Calu3 (cell line): ENCODE measurements at regions not wholly inside any gene's neighbourhood (a gene's known extent, or its start where the extent isn't known, plus 50 kb on each side); places are given as distances from the start of the nearest gene placed in this dataset.
A peak's percentile ranks its signal among the peaks of the same experiment; 100 is the strongest.

ENCODE experiments used
- BruUV-seq: library from RNA; stranded (reverse); fragments of 400-500 nt; replicated peaks from 2 replicates; lab custom pipeline; 2021; lab: Mats Ljungman, UMichigan
- CTCF ChIA-PET: fragments of 300-600 bp; sonication (Branson Sonifier 250); formaldehyde crosslinking; loops from one replicate; lab custom pipeline; 2022; ENCODE audit warnings: antibody characterized with exemption; lab: Charles Lee
- DNase-seq: peaks from one replicate; pipeline ENCODE4 v3.0.0; 2022
- H3K27ac Mint-ChIP-seq: one replicate; pipeline ENCODE4 v1.8.0; 2022; ENCODE audit warnings: mixed read lengths; ENCODE audit not compliant: unreplicated experiment
- H3K27me3 Mint-ChIP-seq: one replicate; pipeline ENCODE4 v1.8.0; 2022; ENCODE audit warnings: mixed read lengths; ENCODE audit not compliant: unreplicated experiment
- H3K36me3 Mint-ChIP-seq: one replicate; pipeline ENCODE4 v1.8.0; 2022; ENCODE audit warnings: mild to moderate bottlenecking, moderate library complexity, mixed read lengths; ENCODE audit not compliant: insufficient read depth, unreplicated experiment
- H3K4me1 Mint-ChIP-seq: one replicate; pipeline ENCODE4 v1.8.0; 2022; ENCODE audit warnings: mild to moderate bottlenecking, low read depth, mixed read lengths; ENCODE audit not compliant: unreplicated experiment
- H3K4me3 Mint-ChIP-seq: one replicate; pipeline ENCODE4 v1.8.0; 2022; ENCODE audit warnings: mild to moderate bottlenecking, low read depth, moderate library complexity, mixed read lengths; ENCODE audit not compliant: unreplicated experiment
- H3K9me3 Mint-ChIP-seq: one replicate; pipeline ENCODE4 v1.8.0; 2022; ENCODE audit warnings: low read depth, mixed read lengths; ENCODE audit not compliant: unreplicated experiment
- intact Hi-C: fragments of 100-400 bp; cut with micrococcal nuclease; formaldehyde crosslinking; loops from one replicate; pipeline ENCODE4 v1.10.0; 2022; ENCODE audit not compliant: unreplicated experiment
- TF ChIP-seq, protein P1 (sequence below): fragments of 200-600 bp; IDR thresholded peaks from one replicate; pipeline ENCODE4 v1.8.0; 2022; ENCODE audit warnings: antibody characterized with exemption; ENCODE audit not compliant: unreplicated experiment

DNA sequence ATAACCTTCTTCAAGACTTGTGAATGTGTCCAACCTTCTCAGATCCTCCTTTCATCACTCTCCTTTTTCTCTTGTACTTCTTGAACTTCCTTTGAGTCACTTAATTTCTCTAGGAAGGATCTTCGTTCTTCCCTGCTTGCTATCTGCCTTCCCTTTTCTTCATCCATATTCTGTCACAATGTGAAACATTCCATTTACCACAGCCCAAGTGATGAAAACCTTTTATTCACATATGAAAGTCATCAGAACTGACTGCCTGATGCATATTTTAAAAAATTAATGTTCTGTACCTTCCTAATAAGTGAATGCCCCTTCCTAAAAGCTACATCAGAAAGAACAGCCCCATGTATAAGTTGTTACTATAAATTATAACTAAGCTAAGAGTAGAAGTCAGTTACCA lies 520.4 kb upstream of the LUZP2 start:
- H3K36me3 Mint-ChIP-seq: no peaks in the 10 kb centered on the region
- no TSS peak for BruUV-seq
- H3K27me3 Mint-ChIP-seq: no peaks in the 10 kb centered on the region
- no peak overlapping the region for H3K4me3 Mint-ChIP-seq
- no peak overlapping the region for H3K27ac Mint-ChIP-seq
- CTCF ChIA-PET: interaction anchor here (0.6 kb wide), 1 partner anchor 14 kb away, joined by 7 read pairs; no protein-coding TSS in a partner anchor
- peaks cover 15% of the 10 kb centered on the region for H3K4me1 Mint-ChIP-seq
- no peak for DNase-seq
- intact Hi-C loops: no loop called here
- no peaks in the 10 kb centered on the region for H3K9me3 Mint-ChIP-seq
- TF ChIP-seq, protein P1, sequence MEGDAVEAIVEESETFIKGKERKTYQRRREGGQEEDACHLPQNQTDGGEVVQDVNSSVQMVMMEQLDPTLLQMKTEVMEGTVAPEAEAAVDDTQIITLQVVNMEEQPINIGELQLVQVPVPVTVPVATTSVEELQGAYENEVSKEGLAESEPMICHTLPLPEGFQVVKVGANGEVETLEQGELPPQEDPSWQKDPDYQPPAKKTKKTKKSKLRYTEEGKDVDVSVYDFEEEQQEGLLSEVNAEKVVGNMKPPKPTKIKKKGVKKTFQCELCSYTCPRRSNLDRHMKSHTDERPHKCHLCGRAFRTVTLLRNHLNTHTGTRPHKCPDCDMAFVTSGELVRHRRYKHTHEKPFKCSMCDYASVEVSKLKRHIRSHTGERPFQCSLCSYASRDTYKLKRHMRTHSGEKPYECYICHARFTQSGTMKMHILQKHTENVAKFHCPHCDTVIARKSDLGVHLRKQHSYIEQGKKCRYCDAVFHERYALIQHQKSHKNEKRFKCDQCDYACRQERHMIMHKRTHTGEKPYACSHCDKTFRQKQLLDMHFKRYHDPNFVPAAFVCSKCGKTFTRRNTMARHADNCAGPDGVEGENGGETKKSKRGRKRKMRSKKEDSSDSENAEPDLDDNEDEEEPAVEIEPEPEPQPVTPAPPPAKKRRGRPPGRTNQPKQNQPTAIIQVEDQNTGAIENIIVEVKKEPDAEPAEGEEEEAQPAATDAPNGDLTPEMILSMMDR: no peak

DNA sequence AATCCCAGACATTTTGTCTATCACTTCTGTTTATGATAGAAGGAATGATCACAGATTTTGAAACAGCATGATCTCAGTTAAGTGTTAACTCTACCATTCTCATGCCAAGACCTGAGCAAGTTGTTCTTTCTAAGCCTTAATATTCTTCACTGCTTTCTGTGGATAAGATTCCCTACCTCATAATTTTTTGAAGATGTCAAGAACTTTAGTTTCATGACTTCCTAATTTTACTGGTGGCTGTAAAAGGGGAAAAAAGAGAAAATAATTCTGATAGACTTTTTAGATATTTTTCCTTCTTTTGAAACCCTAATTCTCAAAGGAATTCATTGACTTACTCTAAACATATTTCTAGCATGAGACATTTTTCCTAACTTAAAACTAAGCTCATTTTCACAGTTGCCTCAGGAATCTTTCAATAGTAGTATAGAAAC lies 520.0 kb upstream of the LUZP2 start:
- H3K27me3 Mint-ChIP-seq: no peaks in the 10 kb centered on the region
- no peaks in the 10 kb centered on the region for H3K36me3 Mint-ChIP-seq
- CTCF ChIA-PET: no interaction called here
- BruUV-seq: no TSS peak
- peaks cover 15% of the 10 kb centered on the region for H3K4me1 Mint-ChIP-seq
- no peak for DNase-seq
- intact Hi-C loops: no loop called here
- no peaks in the 10 kb centered on the region for H3K9me3 Mint-ChIP-seq
- H3K27ac Mint-ChIP-seq: no peak overlapping the region
- TF ChIP-seq, protein P1: no peak
- H3K4me3 Mint-ChIP-seq: no peak overlapping the region

DNA sequence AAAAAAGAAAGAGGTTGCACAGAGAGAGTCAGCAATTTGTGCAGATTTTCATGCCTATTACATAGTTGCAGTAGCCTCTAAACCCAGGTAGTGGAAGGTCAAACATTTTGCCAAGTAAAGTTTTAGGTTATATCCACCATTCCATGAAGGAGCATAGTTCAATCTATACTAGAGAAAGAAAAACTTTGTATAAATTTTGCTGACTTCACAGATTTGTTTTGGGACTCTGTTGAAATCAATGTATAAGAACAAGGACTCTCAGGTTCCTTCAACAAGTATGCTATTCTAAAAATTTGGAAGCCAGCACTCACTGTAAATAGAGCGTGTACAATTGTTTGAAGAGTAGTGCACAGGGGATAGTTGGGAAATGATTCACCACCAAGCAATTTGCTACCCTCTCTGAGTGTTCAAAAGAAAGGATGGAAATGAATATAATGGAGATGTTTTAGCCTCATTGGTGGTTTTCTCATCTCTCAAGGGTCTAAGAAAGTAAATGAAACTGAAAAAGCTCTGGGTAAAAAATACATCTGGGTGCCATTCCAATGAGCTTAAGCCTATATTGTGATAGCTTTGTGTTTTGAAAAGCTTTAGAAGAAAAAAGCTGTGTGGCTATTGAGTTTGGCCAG lies 508.4 kb upstream of the LUZP2 start:
- peaks cover 19% of the 10 kb centered on the region for H3K4me1 Mint-ChIP-seq
- H3K9me3 Mint-ChIP-seq: no peaks in the 10 kb centered on the region
- BruUV-seq: no TSS peak
- intact Hi-C loops: no loop called here
- H3K36me3 Mint-ChIP-seq: no peaks in the 10 kb centered on the region
- CTCF ChIA-PET: no interaction called here
- no peak overlapping the region for H3K27ac Mint-ChIP-seq
- no peaks in the 10 kb centered on the region for H3K27me3 Mint-ChIP-seq
- no peak for DNase-seq
- TF ChIP-seq, protein P1: no peak
- H3K4me3 Mint-ChIP-seq: no peak overlapping the region

DNA sequence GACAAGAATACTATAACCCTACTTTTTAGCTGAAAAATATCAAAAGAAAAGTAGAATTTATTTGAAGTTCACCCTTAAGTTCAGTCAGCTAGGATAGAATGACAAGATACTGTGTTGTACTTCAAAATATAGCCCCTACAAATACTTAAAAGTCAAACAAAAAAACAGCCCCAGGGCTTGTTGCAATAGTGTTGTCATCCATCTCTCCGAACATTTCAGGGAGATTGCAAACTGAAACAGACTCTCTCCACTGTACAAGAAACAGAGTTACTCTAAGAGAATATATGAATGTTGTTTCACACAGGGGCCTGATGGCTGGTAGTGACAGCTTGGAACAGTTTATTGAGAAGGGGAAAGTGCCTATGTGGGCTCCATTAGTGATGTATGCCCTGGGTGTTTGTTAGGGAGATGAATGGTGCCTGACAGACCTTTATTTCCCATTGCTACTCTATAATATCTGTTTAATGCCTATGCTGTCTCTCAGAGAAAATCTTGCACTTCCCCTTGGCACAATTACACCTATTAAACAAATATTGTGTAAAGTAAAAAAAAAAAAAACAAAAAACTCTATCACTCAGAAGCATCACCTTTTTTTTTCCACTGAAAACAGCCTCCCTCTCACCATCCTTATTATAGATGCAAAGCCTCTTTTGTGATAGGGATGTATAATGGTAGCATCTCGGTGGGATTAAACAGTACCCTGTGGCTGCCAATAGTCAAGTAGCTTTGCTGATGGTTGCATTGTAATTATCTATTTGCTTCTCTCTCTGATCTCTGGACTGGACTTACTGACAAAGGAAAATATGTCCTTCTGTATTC lies 506.3 kb upstream of the LUZP2 start:
- Mint-ChIP-seq H3K27me3 (no peaks in the 10 kb centered on the region), H3K9me3 (no peaks in the 10 kb centered on the region), H3K4me1 (peaks cover 32% of the 10 kb centered on the region), H3K36me3 (no peaks in the 10 kb centered on the region), H3K4me3 (no peak overlapping the region), H3K27ac (peak overlapping the region; percentile 28)
- no TSS peak for BruUV-seq
- DNase-seq: no peak
- TF ChIP-seq, protein P1: no peak
- intact Hi-C loops: no loop called here
- CTCF ChIA-PET: interaction anchor here (0.7 kb wide), 1 partner anchor 15 kb away, joined by 7 read pairs; no protein-coding TSS in a partner anchor
